MM.1S (cell line): ENCODE measurements at regions not wholly inside any gene's neighbourhood (a gene's known extent, or its start where the extent isn't known, plus 50 kb on each side); places are given as distances from the start of the nearest gene placed in this dataset.

Experiments used
- DNase-seq: peaks from one replicate; pipeline ENCODE4 v3.0.0-alpha.2; 2015
- H2AFZ ChIP-seq: fragments of 300-600 bp; sonication (generic); 2 replicates; pipeline ENCODE4 v1.6.0; 2016; ENCODE audit warnings: antibody characterized with exemption, low read length
- H3F3A ChIP-seq: fragments of 300-600 bp; sonication (generic); 2 replicates; pipeline ENCODE4 v1.6.1; 2016; ENCODE audit warnings: mild to moderate bottlenecking, antibody characterized with exemption, low read length, moderate library complexity, mixed read lengths; ENCODE audit not compliant: insufficient read depth
- H3K27ac ChIP-seq: fragments of 300-600 bp; sonication (generic); 2 replicates; pipeline ENCODE4 v1.5.1; 2016; ENCODE audit warnings: mild to moderate bottlenecking, low read length
- H3K27me3 ChIP-seq: fragments of 300-600 bp; sonication (generic); replicated peaks from 2 replicates; pipeline ENCODE4 v1.6.0; 2016; ENCODE audit warnings: low read length; ENCODE audit not compliant: insufficient read depth
- H3K36me3 ChIP-seq: fragments of 300-600 bp; sonication (generic); replicated peaks from 2 replicates; pipeline ENCODE4 v1.6.1; 2016; ENCODE audit warnings: mild to moderate bottlenecking, low read length, mixed read lengths; ENCODE audit not compliant: insufficient read depth
- H3K4me1 ChIP-seq: fragments of 300-600 bp; sonication (generic); 2 replicates; pipeline ENCODE4 v1.6.1; 2016; ENCODE audit warnings: low read length, mixed read lengths
- H3K4me2 ChIP-seq: fragments of 300-600 bp; sonication (generic); 2 replicates; pipeline ENCODE4 v1.6.0; 2016; ENCODE audit warnings: low read depth, low read length
- H3K4me3 ChIP-seq: fragments of 300-600 bp; sonication (generic); 2 replicates; pipeline ENCODE4 v1.5.1; 2016; ENCODE audit warnings: low read length, mixed read lengths
- H3K79me2 ChIP-seq: fragments of 300-600 bp; sonication (generic); 2 replicates; pipeline ENCODE4 v1.6.1; 2016; ENCODE audit warnings: mixed run types, low read length, mixed read lengths
- H3K9ac ChIP-seq: fragments of 300-600 bp; sonication (generic); 2 replicates; pipeline ENCODE4 v1.6.1; 2016; ENCODE audit warnings: low read length, mixed read lengths
- H3K9me2 ChIP-seq: fragments of 300-600 bp; sonication (generic); replicated peaks from 2 replicates; pipeline ENCODE4 v1.6.1; 2016; ENCODE audit warnings: mild to moderate bottlenecking, low read length, mixed read lengths; ENCODE audit not compliant: insufficient read depth
- H3K9me3 ChIP-seq: fragments of 300-600 bp; sonication (generic); replicated peaks from 2 replicates; pipeline ENCODE4 v1.6.1; 2016; ENCODE audit warnings: mild to moderate bottlenecking, low read length, mixed read lengths; ENCODE audit not compliant: insufficient read depth
- H4K20me1 ChIP-seq: fragments of 300-600 bp; sonication (generic); 2 replicates; pipeline ENCODE4 v1.6.1; 2016; ENCODE audit warnings: mild to moderate bottlenecking, low read length, moderate library complexity, mixed read lengths; ENCODE audit not compliant: insufficient read depth
- CTCF ChIP-seq: fragments of 300-600 bp; sonication (generic); IDR thresholded peaks from 2 replicates; pipeline ENCODE4 v1.5.1; 2016; ENCODE audit warnings: antibody characterized with exemption, low read length, mixed read lengths
- EZH2 ChIP-seq: fragments of 300-600 bp; sonication (generic); optimal IDR thresholded peaks from 2 replicates; pipeline ENCODE3; 2017; ENCODE audit warnings: low read depth, mild to moderate bottlenecking, antibody characterized with exemption, low read length, mixed read lengths
- EZH2phosphoT487 ChIP-seq: fragments of 300-600 bp; sonication (generic); IDR thresholded peaks from 2 replicates; pipeline ENCODE4 v1.6.1; 2018; ENCODE audit warnings: antibody characterized with exemption, low read length

- H3K79me2 ChIP-seq, result no peaks in the 10 kb centered on the region
- H3K4me1 ChIP-seq, result no peaks in the 10 kb centered on the region
- no peak overlapping the region for H3K9ac ChIP-seq
- TF ChIP-seq EZH2phosphoT487, result no peak
- TF ChIP-seq CTCF, result no peak
- TF ChIP-seq EZH2, result no peak
- no peak overlapping the region for H3K4me3 ChIP-seq
- no peaks in the 10 kb centered on the region for H3K36me3 ChIP-seq
- no peak overlapping the region for H3K27ac ChIP-seq
- H4K20me1 ChIP-seq, result no peaks in the 10 kb centered on the region
- no peak overlapping the region for H3K4me2 ChIP-seq
- H3K27me3 ChIP-seq, result no peaks in the 10 kb centered on the region
- no peak for DNase-seq
- no peaks in the 10 kb centered on the region for H3F3A ChIP-seq
- no peak overlapping the region for H2AFZ ChIP-seq
- no peaks in the 10 kb centered on the region for H3K9me2 ChIP-seq
- H3K9me3 ChIP-seq, result no peaks in the 10 kb centered on the region
Measured at GRCh38 chr13:55062662-55063061, 2034.0 kb downstream of the OLFM4 start.

GRCh38 chr13:55067946-55068345 is 2039.3 kb downstream of the OLFM4 start:
- no peak overlapping the region for H3K4me3 ChIP-seq

GRCh38 chr13:55069746-55070145 is 2041.1 kb downstream of the OLFM4 start:
- no peak for TF ChIP-seq CTCF
- TF ChIP-seq EZH2, result no peak
- TF ChIP-seq EZH2phosphoT487, result no peak
- Histone ChIP-seq H3K27me3 (no peaks in the 10 kb centered on the region), H3K27ac (no peak overlapping the region), H4K20me1 (no peaks in the 10 kb centered on the region), H3K4me1 (no peaks in the 10 kb centered on the region), H2AFZ (no peak overlapping the region), H3F3A (no peaks in the 10 kb centered on the region), H3K9me2 (no peaks in the 10 kb centered on the region), H3K79me2 (no peaks in the 10 kb centered on the region), H3K4me2 (no peak overlapping the region), H3K36me3 (no peaks in the 10 kb centered on the region), H3K9ac (no peak overlapping the region), H3K4me3 (no peak overlapping the region), H3K9me3 (no peaks in the 10 kb centered on the region)
- DNase-seq, result no peak

More at GRCh38 chr13:55067946-55068345, 2039.3 kb downstream of the OLFM4 start:
- no peak overlapping the region for H3K27ac ChIP-seq
- H3K9me2 ChIP-seq, result no peaks in the 10 kb centered on the region
- H4K20me1 ChIP-seq, result no peaks in the 10 kb centered on the region
- H2AFZ ChIP-seq, result no peak overlapping the region
- TF ChIP-seq EZH2phosphoT487 (no peak), CTCF (no peak), EZH2 (no peak)
- no peak overlapping the region for H3K4me2 ChIP-seq
- no peaks in the 10 kb centered on the region for H3K4me1 ChIP-seq
- no peaks in the 10 kb centered on the region for H3K27me3 ChIP-seq
- no peaks in the 10 kb centered on the region for H3K9me3 ChIP-seq
- H3F3A ChIP-seq, result no peaks in the 10 kb centered on the region
- H3K36me3 ChIP-seq, result no peaks in the 10 kb centered on the region
- no peak overlapping the region for H3K9ac ChIP-seq
- no peaks in the 10 kb centered on the region for H3K79me2 ChIP-seq
- no peak for DNase-seq
